Left lung (tissue), 4 donors: ENCODE measurements at regions not wholly inside any gene's neighbourhood (a gene's known extent, or its start where the extent isn't known, plus 50 kb on each side); places are given as distances from the start of the nearest gene placed in this dataset.

Experiments
- ATAC-seq: fragments of 200-7000 bp; cut with Tn5 transposase; one replicate; pipeline ENCODE4 v1.9.1; 2020; ENCODE audit warnings: moderate library complexity
- DNase-seq, 4 donors: peaks; one replicate each; pipeline ENCODE4 v3.0.0-alpha.2; 2013 to 2020
- H3K27ac ChIP-seq, 2 donors: fragments of 200-600 bp; sonication (generic) in 1 of 2; one replicate each; pipeline versions ENCODE4 v1.5.0 to v1.8.0; 2020 to 2021
- H3K27me3 ChIP-seq, 2 donors: fragments of 200-600 bp; sonication (generic) in 1 of 2; one replicate each; pipeline versions ENCODE4 v1.5.0 to v1.8.0; 2020 to 2021
- H3K36me3 ChIP-seq, 2 donors: fragments of 200-600 bp; sonication (generic) in 1 of 2; one replicate each; pipeline versions ENCODE4 v1.5.0 to v1.8.0; 2020 to 2021
- H3K4me1 ChIP-seq, 2 donors: fragments of 200-600 bp; one replicate each; pipeline ENCODE4 v1.8.0; 2021
- H3K4me3 ChIP-seq, 2 donors: fragments of 200-600 bp; sonication (generic) in 1 of 2; one replicate each; pipeline versions ENCODE4 v1.5.0 to v1.8.0; 2020 to 2021; ENCODE audit warnings: mild to moderate bottlenecking in 1 of 2
- H3K9me3 ChIP-seq, 2 donors: fragments of 200-600 bp; sonication (generic) in 1 of 2; one replicate each; pipeline versions ENCODE4 v1.5.0 to v1.8.0; 2020 to 2021
- intact Hi-C, 2 donors: fragments of 100-400 bp; cut with DNase I; formaldehyde crosslinking; loops; one replicate each; pipeline versions ENCODE4 v1.11.2 to v1.14.2; 2022
- TF ChIP-seq, protein P1 (sequence below), 2 donors: fragments of 200-600 bp; sonication (generic) in 1 of 2; IDR thresholded peaks; one replicate each; pipeline versions ENCODE4 v1.5.0 to v1.8.0; 2021; ENCODE audit warnings: antibody characterized with exemption in 2 of 2
- donor health status: DM: no; HTN: yes; CAD: no.
- donor health status: DM: no; HTN: no; CAD: no.

DNA sequence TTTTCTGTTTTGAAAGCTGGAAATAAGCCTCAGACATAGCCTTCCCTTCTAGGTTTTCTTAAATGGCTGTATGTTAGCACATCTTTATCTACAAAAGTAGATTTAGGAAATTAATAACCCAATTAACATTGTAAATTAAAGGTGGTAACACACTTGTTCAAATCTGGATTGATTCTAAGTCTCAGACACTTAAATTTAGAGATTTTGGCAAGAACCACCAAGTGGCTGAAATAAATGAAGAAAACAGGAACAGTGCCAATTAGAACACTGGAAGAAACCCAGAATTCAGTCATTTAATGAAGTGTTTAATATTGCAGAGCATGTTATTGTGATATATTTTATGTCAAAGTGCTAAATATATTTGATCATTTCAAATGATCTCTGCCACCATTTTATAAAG lies 628.2 kb downstream of the USP25 start:
- H3K4me3 ChIP-seq = no peak overlapping the region
- H3K27ac ChIP-seq = no peak overlapping the region
- TF ChIP-seq, protein P1, sequence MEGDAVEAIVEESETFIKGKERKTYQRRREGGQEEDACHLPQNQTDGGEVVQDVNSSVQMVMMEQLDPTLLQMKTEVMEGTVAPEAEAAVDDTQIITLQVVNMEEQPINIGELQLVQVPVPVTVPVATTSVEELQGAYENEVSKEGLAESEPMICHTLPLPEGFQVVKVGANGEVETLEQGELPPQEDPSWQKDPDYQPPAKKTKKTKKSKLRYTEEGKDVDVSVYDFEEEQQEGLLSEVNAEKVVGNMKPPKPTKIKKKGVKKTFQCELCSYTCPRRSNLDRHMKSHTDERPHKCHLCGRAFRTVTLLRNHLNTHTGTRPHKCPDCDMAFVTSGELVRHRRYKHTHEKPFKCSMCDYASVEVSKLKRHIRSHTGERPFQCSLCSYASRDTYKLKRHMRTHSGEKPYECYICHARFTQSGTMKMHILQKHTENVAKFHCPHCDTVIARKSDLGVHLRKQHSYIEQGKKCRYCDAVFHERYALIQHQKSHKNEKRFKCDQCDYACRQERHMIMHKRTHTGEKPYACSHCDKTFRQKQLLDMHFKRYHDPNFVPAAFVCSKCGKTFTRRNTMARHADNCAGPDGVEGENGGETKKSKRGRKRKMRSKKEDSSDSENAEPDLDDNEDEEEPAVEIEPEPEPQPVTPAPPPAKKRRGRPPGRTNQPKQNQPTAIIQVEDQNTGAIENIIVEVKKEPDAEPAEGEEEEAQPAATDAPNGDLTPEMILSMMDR (IDR thresholded peaks at IDR 0.05) = no peak
- H3K27me3 ChIP-seq = no peaks in the 10 kb centered on the region
- DNase-seq = peak in 2 of 4 donors; percentile 35 to 51
- peaks cover 0 to 7% of the 10 kb centered on the region in 2 donors for H3K9me3 ChIP-seq
- intact Hi-C loops = no loop called here
- H3K36me3 ChIP-seq = no peaks in the 10 kb centered on the region
- no peak for ATAC-seq
- no peaks in the 10 kb centered on the region for H3K4me1 ChIP-seq

DNA sequence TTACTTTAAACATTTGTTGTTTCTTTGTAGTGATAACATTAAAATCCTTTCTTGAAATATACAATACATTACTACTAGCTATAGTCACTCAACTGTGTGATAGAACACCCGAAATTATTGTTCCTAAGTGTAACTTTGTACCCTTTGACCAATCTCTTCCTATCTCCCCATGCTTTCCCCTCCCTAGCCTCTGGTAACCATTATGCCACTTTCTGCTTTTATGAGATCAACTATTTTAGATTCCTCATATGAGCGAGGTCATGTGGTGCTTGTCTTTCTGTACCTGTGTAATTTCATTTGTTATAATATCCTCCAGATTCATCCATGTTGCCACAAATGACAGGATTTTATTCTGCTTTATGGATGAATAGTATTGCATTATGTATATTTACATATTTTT lies 629.0 kb downstream of the USP25 start:
- Histone ChIP-seq H3K36me3 (no peaks in the 10 kb centered on the region), H3K4me3 (no peak overlapping the region), H3K27me3 (no peaks in the 10 kb centered on the region), H3K4me1 (no peaks in the 10 kb centered on the region), H3K27ac (no peak overlapping the region), H3K9me3 (peaks cover 0 to 7% of the 10 kb centered on the region in 2 donors)
- ATAC-seq (no peak), DNase-seq (peak in 1 of 4 donors; percentile 3)
- TF ChIP-seq, protein P1 (IDR thresholded peaks at IDR 0.05) = no peak
- intact Hi-C loops = no loop called here

DNA sequence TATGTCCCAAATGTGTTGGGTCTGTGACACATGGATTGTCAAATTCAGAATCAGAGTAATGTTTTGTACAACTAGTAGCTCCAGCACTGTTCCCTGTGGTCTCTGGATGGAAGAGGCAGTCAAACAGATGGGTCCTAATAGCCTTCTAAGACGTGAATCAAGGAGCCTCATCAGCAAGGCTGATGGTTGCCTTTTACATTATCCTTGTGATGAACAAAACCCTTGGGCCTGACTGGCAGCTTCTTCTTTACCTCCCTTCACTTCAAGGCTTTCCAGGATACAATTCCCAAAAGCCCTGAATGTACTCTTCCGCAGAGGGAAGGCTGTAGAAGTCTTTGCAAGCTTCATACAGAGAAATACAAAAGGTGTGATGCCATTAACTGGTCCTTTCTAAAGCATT lies 633.3 kb downstream of the USP25 start:
- intact Hi-C loops = no loop called here
- DNase-seq = no peak
- Histone ChIP-seq H3K9me3 (peaks cover 0 to 5% of the 10 kb centered on the region in 2 donors), H3K27me3 (no peaks in the 10 kb centered on the region), H3K36me3 (no peaks in the 10 kb centered on the region), H3K4me3 (no peak overlapping the region), H3K27ac (no peak overlapping the region), H3K4me1 (no peaks in the 10 kb centered on the region)
- TF ChIP-seq, protein P1 (IDR thresholded peaks at IDR 0.05) = no peak
- ATAC-seq = no peak

DNA sequence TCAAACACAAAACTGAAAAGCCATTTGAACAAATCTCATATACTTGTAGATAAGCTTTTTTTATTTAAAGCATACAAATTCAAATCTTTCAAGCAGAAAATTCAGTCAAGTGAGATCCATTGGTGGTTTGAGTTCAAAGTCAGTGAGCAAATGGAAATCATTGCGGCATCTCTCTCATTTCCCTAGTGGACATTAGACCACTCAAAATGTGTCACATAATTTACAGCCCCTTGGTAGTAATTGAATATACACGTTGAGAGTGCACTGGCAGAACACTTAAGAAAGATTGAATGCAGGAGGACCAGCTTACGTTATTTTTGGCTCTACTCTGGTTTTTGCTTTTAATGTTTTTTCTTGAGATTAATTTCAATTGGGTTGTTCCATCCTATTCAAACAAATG lies 633.7 kb downstream of the USP25 start:
- intact Hi-C loops = no loop called here
- H3K36me3 ChIP-seq = no peaks in the 10 kb centered on the region
- H3K4me1 ChIP-seq = no peaks in the 10 kb centered on the region
- DNase-seq (no peak), ATAC-seq (no peak)
- no peaks in the 10 kb centered on the region for H3K27me3 ChIP-seq
- H3K4me3 ChIP-seq = no peak overlapping the region
- no peak overlapping the region for H3K27ac ChIP-seq
- TF ChIP-seq, protein P1 (IDR thresholded peaks at IDR 0.05) = no peak
- peaks cover 0 to 5% of the 10 kb centered on the region in 2 donors for H3K9me3 ChIP-seq

DNA sequence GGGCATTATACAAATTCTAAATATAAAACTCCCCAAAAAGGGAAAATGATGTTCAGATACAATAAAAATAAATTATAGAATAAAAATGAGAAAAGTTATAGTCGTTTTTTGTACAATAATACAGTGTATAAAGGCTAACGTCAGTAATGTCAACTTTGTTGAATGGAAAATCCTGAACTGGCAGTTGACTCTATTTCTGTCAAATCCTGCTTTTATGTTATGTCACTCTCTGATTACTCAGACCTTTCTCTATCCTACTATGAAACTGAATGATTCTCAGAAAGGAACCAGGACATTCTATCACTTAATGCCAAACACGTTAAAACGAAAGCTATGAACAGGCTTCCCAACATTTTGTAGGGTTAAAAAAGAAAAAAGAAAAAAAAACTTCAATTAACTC lies 636.4 kb downstream of the USP25 start:
- ATAC-seq (no peak), DNase-seq (no peak)
- Histone ChIP-seq H3K27ac (no peak overlapping the region), H3K36me3 (no peaks in the 10 kb centered on the region), H3K27me3 (no peaks in the 10 kb centered on the region), H3K4me3 (no peak overlapping the region), H3K9me3 (no peaks in the 10 kb centered on the region), H3K4me1 (no peaks in the 10 kb centered on the region)
- TF ChIP-seq, protein P1 (IDR thresholded peaks at IDR 0.05) = no peak
- intact Hi-C loops = no loop called here
